Tongue (tissue), 1 donor: ENCODE measurements at regions not wholly inside any gene's neighbourhood (a gene's known extent, or its start where the extent isn't known, plus 50 kb on each side); places are given as distances from the start of the nearest gene placed in this dataset.

Source experiments
- DNase-seq: peaks from one replicate; pipeline ENCODE4 v3.0.0-alpha.2; 2015

- DNase-seq = no peak
These were observed 341.8 kb upstream of the SEMA3A start for GRCh38 chr7:84536271-84536870.

- no peak for DNase-seq
These were observed 341.1 kb upstream of the SEMA3A start for GRCh38 chr7:84535580-84536270.

- DNase-seq = no peak
These were observed 338.6 kb upstream of the SEMA3A start for GRCh38 chr7:84533182-84533581.

GRCh38 chr7:84532196-84532595, 337.6 kb upstream of the SEMA3A start:
- no peak for DNase-seq

- peak; percentile 24 for DNase-seq
These were observed 335.1 kb upstream of the SEMA3A start for GRCh38 chr7:84529480-84530205.

GRCh38 chr7:84528756-84529479, 334.3 kb upstream of the SEMA3A start:
- DNase-seq = no peak

- no peak for DNase-seq
These were observed 330.4 kb upstream of the SEMA3A start for GRCh38 chr7:84524714-84525694.

GRCh38 chr7:84513061-84513460, 318.5 kb upstream of the SEMA3A start:
- peak; percentile 64 for DNase-seq

- DNase-seq = no peak
These were observed 317.5 kb upstream of the SEMA3A start for GRCh38 chr7:84512055-84512454.

- no peak for DNase-seq
These were observed 315.9 kb upstream of the SEMA3A start for GRCh38 chr7:84510505-84510904.

- no peak for DNase-seq
These were observed 314.9 kb upstream of the SEMA3A start for GRCh38 chr7:84509522-84509921.

- peak; percentile 25 for DNase-seq
These were observed 314.0 kb upstream of the SEMA3A start for GRCh38 chr7:84508606-84509005.

- no peak for DNase-seq
These were observed 312.9 kb upstream of the SEMA3A start for GRCh38 chr7:84507529-84507928.

- DNase-seq = no peak
These were observed 311.6 kb upstream of the SEMA3A start for GRCh38 chr7:84506151-84506550.

GRCh38 chr7:84502239-84502638, 307.6 kb upstream of the SEMA3A start:
- no peak for DNase-seq

- no peak for DNase-seq
These were observed 303.3 kb upstream of the SEMA3A start for GRCh38 chr7:84497873-84498272.

- DNase-seq = no peak
These were observed 300.5 kb upstream of the SEMA3A start for GRCh38 chr7:84495128-84495527.

- DNase-seq = no peak
These were observed 297.8 kb upstream of the SEMA3A start for GRCh38 chr7:84492098-84493034.

- no peak for DNase-seq
These were observed 296.1 kb upstream of the SEMA3A start for GRCh38 chr7:84490661-84491060.

- DNase-seq = no peak
These were observed 290.0 kb upstream of the SEMA3A start for GRCh38 chr7:84484502-84485079.
